ENCODE measurements at regions not wholly inside any gene's neighbourhood (a gene's known extent, or its start where the extent isn't known, plus 50 kb on each side); places are given as distances from the start of the nearest gene placed in this dataset.

DNA sequence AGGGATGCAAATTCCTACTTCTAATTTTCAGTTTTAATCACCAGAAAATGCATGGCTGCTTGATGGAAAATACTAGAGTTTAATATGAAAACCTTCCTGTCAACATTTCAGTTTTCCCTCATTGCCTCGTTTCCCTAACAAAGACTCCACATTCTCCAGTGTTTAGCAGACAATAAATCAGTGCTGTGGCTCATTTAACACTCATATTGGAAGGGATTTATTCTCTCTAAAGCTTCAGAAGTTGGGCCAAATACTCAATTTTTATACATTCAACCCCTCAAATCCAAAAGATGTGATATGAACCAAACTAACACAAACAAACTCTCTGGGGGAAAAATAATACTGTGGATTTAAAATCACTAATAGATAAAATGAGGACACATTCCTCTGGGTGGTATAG, 482.5 kb downstream of the FLRT2 start:
- DNase-seq = no peak
- Histone ChIP-seq H3K36me3 (ENCODE audit: control insufficient read depth, insufficient read depth, low read length) (no peaks in the 10 kb centered on the region), H3K27ac (ENCODE audit: low read length) (no peak overlapping the region), H3K27me3 (ENCODE audit: control insufficient read depth, insufficient read depth, low read length) (no peaks in the 10 kb centered on the region), H3K4me3 (ENCODE audit: low read length) (no peak overlapping the region), H3K4me1 (ENCODE audit: control insufficient read depth, insufficient read depth, low read length) (no peaks in the 10 kb centered on the region), H3K9me3 (ENCODE audit: control insufficient read depth, insufficient read depth, low read length) (no peaks in the 10 kb centered on the region)
- TF ChIP-seq, protein P1, sequence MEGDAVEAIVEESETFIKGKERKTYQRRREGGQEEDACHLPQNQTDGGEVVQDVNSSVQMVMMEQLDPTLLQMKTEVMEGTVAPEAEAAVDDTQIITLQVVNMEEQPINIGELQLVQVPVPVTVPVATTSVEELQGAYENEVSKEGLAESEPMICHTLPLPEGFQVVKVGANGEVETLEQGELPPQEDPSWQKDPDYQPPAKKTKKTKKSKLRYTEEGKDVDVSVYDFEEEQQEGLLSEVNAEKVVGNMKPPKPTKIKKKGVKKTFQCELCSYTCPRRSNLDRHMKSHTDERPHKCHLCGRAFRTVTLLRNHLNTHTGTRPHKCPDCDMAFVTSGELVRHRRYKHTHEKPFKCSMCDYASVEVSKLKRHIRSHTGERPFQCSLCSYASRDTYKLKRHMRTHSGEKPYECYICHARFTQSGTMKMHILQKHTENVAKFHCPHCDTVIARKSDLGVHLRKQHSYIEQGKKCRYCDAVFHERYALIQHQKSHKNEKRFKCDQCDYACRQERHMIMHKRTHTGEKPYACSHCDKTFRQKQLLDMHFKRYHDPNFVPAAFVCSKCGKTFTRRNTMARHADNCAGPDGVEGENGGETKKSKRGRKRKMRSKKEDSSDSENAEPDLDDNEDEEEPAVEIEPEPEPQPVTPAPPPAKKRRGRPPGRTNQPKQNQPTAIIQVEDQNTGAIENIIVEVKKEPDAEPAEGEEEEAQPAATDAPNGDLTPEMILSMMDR (IDR thresholded peaks at IDR 0.05) = no peak
- no peaks in the 10 kb centered on the region for H3K36me3 Mint-ChIP-seq
- intact Hi-C loops (cut with micrococcal nuclease) = no loop called here
- H3K4me1 Mint-ChIP-seq = peaks cover 0 to 10% of the 10 kb centered on the region in 2 donors
- H3K9me3 Mint-ChIP-seq = no peaks in the 10 kb centered on the region
- ATAC-seq = no peak
- H3K27me3 Mint-ChIP-seq (ENCODE audit: low read depth in 2 of 2) = no peaks in the 10 kb centered on the region
- WGBS (ENCODE audit: insufficient coverage) = 93% methylated on average over 1 of the region's 1 CpG
- H3K4me3 Mint-ChIP-seq = no peak overlapping the region
- no peak overlapping the region for H3K27ac Mint-ChIP-seq

DNA sequence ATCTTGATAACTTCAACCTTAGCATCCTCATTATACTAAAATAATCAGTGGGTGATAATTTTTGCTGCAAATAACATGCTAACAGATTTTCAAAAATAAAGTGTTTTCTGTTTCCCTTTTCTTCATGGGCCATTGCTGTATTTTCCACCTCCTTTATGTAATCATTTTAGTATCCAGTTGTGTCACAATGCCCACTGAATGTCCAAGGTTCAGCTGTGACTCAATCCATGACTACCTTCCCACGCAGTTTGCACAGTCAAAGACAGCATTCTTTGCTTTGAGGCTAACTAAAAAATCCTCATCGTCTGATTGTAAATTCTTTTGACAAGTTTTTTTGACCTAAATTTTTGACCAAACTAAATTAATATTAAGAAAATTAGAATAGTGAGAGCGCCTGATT, 474.1 kb downstream of the FLRT2 start:
- no peaks in the 10 kb centered on the region for H3K36me3 Mint-ChIP-seq
- 73% methylated on average over 2 of the region's 3 CpGs for WGBS (ENCODE audit: insufficient coverage)
- no peaks in the 10 kb centered on the region for H3K36me3 ChIP-seq (ENCODE audit: control insufficient read depth, insufficient read depth, low read length)
- DNase-seq (no peak), ATAC-seq (no peak)
- H3K27me3 Mint-ChIP-seq (ENCODE audit: low read depth in 2 of 2) = no peaks in the 10 kb centered on the region
- no peaks in the 10 kb centered on the region for H3K27me3 ChIP-seq (ENCODE audit: control insufficient read depth, insufficient read depth, low read length)
- H3K4me1 ChIP-seq (ENCODE audit: control insufficient read depth, insufficient read depth, low read length) = no peaks in the 10 kb centered on the region
- H3K9me3 Mint-ChIP-seq = no peaks in the 10 kb centered on the region
- no peaks in the 10 kb centered on the region for H3K4me1 Mint-ChIP-seq
- no peak overlapping the region for H3K4me3 Mint-ChIP-seq
- H3K27ac Mint-ChIP-seq = no peak overlapping the region
- H3K9me3 ChIP-seq (ENCODE audit: control insufficient read depth, insufficient read depth, low read length) = no peaks in the 10 kb centered on the region
- no peak overlapping the region for H3K4me3 ChIP-seq (ENCODE audit: low read length)
- H3K27ac ChIP-seq (ENCODE audit: low read length) = no peak overlapping the region
- TF ChIP-seq, protein P1 (IDR thresholded peaks at IDR 0.05) = no peak
- intact Hi-C loops (cut with micrococcal nuclease) = no loop called here

DNA sequence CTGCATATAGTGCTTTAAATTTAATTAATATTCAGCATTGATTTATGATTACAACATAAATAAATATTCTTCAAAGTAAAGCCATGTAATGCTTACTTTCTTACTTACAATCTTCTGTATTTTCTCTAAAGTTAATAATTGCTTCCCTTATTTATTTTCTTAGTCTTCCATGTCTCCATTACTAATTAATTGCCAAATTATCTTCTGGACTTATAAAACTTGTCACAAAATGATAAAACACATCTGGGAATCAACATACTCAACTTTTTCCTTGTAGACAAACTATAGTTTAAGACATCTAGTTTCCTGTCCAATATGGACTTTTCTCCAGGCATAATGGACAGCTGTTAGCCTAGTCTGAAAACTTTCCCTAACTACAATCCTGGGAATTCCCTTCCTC, 466.6 kb downstream of the FLRT2 start:
- no peak for ATAC-seq
- TF ChIP-seq, protein P1 (IDR thresholded peaks at IDR 0.05) = no peak
- Histone ChIP-seq H3K4me3 (ENCODE audit: low read length) (no peak overlapping the region), H3K4me1 (ENCODE audit: control insufficient read depth, insufficient read depth, low read length) (no peaks in the 10 kb centered on the region), H3K27me3 (ENCODE audit: control insufficient read depth, insufficient read depth, low read length) (no peaks in the 10 kb centered on the region), H3K36me3 (ENCODE audit: control insufficient read depth, insufficient read depth, low read length) (no peaks in the 10 kb centered on the region), H3K9me3 (ENCODE audit: control insufficient read depth, insufficient read depth, low read length) (no peaks in the 10 kb centered on the region), H3K27ac (ENCODE audit: low read length) (no peak overlapping the region)
- DNase-seq = no peak
- H3K9me3 Mint-ChIP-seq = no peaks in the 10 kb centered on the region
- H3K27me3 Mint-ChIP-seq (ENCODE audit: low read depth in 2 of 2) = no peaks in the 10 kb centered on the region
- no peaks in the 10 kb centered on the region for H3K36me3 Mint-ChIP-seq
- H3K4me3 Mint-ChIP-seq = no peak overlapping the region
- no peak overlapping the region for H3K27ac Mint-ChIP-seq
- no peaks in the 10 kb centered on the region for H3K4me1 Mint-ChIP-seq
- intact Hi-C loops (cut with micrococcal nuclease) = no loop called here

DNA sequence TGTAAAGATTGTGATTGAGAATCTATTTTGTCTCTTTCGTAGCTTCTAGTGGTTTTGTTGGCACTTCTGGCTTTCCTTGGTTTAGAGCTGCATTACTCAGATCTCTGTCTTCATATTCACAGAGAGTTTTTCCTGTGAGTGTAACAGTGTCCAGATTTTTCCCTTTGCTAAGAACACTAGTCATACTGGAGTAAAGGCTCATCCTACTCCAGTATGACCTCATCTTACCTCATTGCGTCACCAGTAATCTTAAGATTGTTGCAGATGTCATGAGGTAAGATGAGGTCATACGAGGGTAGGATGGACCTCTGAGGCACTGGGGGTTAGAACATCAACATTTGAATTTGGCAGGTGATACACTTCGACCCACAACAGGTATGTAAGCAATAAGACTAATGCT, 461.2 kb downstream of the FLRT2 start:
- no peaks in the 10 kb centered on the region for H3K27me3 Mint-ChIP-seq (ENCODE audit: low read depth in 2 of 2)
- ATAC-seq (no peak), DNase-seq (no peak)
- TF ChIP-seq, protein P1 (IDR thresholded peaks at IDR 0.05) = no peak
- Histone ChIP-seq H3K36me3 (ENCODE audit: control insufficient read depth, insufficient read depth, low read length) (no peaks in the 10 kb centered on the region), H3K27me3 (ENCODE audit: control insufficient read depth, insufficient read depth, low read length) (no peaks in the 10 kb centered on the region), H3K27ac (ENCODE audit: low read length) (no peak overlapping the region), H3K9me3 (ENCODE audit: control insufficient read depth, insufficient read depth, low read length) (no peaks in the 10 kb centered on the region), H3K4me1 (ENCODE audit: control insufficient read depth, insufficient read depth, low read length) (no peaks in the 10 kb centered on the region), H3K4me3 (ENCODE audit: low read length) (no peak overlapping the region)
- H3K4me1 Mint-ChIP-seq = no peaks in the 10 kb centered on the region
- H3K27ac Mint-ChIP-seq = no peak overlapping the region
- peaks cover 16% of the 10 kb centered on the region for H3K36me3 Mint-ChIP-seq
- H3K9me3 Mint-ChIP-seq = peaks cover 0 to 2% of the 10 kb centered on the region in 2 donors
- no peak overlapping the region for H3K4me3 Mint-ChIP-seq
- 94% methylated on average over 4 of the region's 4 CpGs for WGBS (ENCODE audit: insufficient coverage)
- intact Hi-C loops (cut with micrococcal nuclease) = no loop called here
